Activated CD4-positive, CD25-positive, alpha-beta regulatory T cell treated with anti-CD3 and anti-CD28 coated beads, Interleukin-2, amount 50 U/mL, for 16 hours (primary cell): ENCODE measurements at regions not wholly inside any gene's neighbourhood (a gene's known extent, or its start where the extent isn't known, plus 50 kb on each side); places are given as distances from the start of the nearest gene placed in this dataset.
"Not testable (repeated sequence)": the region's sequence is repeated elsewhere in the genome, so short reads cannot be mapped to it uniquely, and the experiment has no call there.

ENCODE experiments used
- DNase-seq: peaks from one replicate; pipeline ENCODE4 v3.0.0-alpha.2; 2020; ENCODE audit warnings: low read depth, low spot score

DNA sequence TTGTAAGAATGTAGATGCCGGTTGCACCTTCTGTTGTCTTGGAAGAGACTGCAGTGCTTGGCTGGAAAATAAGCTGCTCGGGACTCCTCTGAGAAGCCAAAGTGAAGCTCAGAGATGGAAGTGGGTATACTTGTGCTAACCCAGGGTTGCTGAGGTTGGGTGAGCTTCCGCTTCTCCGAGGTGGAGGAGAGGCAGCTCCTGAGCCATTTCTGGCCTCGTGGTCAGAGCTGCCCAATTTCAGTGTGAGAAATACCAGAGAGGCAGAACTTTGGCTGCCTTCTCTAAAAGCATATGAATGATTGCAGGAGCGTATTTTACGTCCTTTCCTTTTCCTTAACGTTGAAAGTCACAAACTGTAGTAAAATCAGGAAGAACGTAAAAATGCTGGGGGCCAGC is 292.0 kb upstream of the PLGLB2 start:
- DNase-seq = not testable (repeated sequence)

DNA sequence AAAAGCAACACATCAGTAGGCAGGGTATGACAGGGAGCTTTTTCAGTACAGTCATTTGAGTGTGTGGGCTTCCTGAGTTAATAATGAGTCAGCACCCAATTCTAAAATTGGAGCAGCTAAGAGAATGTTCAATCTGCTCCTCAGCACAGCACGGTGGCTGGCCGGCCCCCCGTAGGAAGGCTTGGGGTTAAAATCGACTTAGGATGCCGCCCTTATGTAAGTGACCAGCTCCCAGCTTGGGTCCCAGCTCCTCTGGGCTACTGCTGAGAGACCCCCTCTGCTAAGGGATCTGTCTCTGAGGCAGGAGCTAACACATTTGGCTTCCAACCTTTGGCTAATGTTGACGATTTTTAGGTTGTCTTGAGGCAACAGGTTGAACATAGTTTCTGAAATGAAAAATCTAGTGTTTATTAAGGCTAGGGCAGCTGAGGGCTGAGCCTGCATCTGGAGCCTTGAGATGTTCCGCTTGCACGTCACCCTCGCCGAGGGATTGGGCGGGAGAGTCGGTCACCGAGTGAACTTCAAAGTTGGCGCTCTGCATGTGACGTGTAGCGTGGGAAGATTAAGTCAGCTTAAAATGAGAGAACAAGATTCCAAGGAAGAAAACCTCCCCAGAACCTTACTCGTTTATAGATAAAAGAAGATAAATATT is 291.3 kb upstream of the PLGLB2 start:
- DNase-seq = not testable (repeated sequence)

DNA sequence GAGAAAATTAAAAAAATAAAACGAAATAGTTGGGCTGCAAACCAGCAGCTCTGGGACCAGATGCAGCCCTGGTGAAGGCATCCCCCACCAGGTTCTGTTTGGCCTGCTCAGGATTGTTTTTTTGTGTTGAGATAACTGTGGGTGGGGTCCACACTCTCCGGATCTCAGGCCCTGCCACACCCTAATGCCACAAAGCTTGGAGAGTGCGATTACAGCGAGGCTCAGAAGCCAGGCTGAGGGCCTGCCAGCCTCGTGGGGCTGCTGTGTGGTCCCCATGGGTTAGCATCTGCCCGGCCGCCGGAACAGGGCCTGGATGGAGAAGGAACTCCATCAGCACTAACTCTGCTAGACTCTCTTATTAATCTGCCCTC is 290.8 kb upstream of the PLGLB2 start:
- not testable (repeated sequence) for DNase-seq

DNA sequence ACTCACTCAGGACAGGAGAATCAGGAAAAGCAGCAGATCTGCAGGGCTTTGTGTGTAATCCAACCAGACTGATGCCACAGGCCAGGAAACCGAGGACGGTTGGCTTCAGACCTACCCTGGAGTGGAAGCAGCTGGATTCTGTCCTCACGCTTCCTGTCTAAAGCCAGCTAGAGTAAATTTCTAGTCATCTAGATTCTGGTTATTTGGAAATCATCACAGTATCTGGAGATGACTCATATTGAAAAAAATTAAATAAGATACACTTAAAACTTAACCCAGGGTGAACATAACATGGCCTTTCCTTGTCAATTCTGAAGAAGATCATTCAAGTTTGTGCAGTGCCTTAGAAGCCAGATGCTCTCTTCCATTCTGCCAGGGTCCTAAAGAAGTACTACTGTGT is 288.9 kb upstream of the PLGLB2 start:
- not testable (repeated sequence) for DNase-seq

DNA sequence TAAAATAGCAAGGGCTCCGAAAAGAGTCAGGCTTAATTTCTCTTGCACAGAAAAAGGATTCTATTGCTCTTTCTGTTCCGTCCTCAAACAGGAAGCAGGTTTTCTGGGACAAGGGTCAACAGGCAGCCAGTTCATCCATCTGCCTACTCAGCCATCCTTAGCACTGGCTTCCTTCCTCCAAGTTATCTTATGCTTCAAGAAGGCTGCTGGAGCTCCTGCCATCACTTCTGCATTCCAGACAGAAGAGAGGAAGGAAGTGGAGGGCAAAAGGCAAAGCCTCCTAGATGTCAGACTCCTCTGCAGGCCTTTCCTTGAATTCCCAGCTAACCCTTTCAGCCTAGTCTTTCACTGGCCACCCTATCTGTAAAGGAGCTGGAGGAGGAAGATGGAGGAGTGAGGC is 287.8 kb upstream of the PLGLB2 start:
- DNase-seq = not testable (repeated sequence)

DNA sequence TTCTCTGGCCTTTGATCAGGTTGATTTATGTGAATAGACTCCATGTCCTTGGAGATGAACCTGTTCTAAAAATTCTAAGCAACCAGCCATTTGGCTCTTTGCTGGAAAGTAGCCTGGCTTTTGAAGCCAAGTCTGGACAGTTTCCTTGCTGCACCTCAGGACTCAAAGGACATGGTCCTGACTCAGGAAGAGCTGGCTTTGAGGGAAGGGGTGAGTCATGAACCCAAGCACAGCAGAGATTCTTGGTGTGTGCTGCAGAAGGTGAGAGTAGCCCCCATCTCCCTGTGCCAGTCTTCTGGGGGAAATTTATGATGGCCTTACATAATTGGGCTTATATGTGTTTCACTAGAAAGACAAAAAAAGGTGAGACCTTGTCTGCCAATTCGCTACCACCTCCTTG is 287.2 kb upstream of the PLGLB2 start:
- DNase-seq = not testable (repeated sequence)

DNA sequence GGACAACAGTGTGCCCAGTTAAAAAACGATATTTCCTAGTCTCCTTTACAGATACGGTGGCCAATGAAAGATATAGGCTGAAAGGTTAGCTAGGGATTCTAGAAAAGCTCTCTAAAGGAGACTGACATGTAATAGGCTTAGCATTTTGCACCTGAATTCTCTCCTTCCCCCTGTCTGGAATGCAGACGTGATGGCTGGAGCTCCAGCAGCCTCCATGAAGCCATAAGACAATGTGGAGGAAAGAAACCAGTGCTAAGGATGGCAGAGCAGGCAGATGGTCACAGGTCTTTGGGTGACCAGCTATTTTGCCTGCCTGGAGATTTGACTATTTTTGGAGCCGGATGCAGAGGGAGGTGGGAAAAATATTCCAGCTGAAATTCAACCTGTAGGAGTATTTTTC is 286.2 kb upstream of the PLGLB2 start:
- not testable (repeated sequence) for DNase-seq

DNA sequence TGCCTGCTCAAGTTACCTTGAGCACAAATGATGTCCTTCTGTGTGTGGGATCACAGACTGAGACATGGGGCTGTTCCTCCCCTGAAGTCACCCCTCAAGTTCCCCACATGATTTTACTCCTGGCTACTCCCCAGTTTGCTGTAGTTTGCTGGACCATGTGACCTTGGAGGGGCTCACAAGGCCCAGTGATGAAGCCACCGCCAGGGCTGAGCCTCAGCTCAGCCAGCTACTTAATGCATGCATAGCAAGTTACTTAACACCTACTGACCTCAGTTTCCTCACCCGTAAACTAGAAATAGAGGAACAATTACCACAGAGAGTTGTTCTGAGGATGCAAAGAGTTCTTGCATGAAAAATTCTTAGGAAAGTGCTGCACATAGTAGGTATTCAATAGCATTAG is 283.7 kb upstream of the PLGLB2 start:
- DNase-seq = not testable (repeated sequence)

DNA sequence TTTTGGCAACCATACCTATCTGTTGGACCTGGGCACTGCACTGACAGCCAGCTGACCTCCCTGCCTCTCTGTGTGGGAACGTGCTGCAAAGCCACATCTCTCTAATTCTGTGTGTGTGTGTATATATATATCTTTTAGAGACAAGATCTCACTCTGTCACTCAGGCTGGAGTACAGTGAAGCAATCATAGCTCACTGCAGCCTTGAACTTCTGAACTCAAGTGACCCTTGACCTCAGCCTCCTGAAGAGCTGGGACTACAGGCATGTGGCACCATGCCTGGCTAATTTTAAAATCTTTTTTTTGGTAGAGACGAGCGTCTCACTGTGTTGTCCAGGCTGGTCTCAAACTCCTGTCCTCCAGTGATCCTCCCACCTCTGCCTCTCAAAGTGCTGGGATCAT is 282.2 kb upstream of the PLGLB2 start:
- DNase-seq = not testable (repeated sequence)

DNA sequence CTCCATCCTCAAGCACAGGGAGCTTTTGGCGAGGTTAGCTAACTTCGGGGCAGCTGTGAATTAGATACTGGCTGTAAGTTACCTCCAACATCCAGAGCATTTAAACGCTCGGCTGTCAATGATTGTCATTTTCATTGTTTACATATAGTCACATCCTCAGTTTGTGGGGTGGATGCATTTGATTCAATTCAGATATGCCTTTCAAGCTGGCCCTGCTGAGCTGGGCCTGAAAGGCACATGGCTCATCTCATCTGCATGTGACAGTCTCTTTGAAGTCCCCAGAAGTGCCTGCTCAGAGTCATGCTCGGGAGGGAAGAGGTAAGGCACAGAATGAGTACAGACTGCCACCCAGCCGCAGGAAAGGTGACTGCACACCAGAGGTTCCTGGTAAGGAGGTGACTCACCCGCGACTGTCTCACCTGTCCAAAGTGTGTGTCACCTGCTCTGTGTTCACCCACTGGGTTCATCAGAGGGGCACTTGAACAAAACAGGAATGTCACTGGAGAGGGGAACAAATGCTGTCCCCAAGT is 281.2 kb upstream of the PLGLB2 start:
- peak; percentile 66 for DNase-seq

DNA sequence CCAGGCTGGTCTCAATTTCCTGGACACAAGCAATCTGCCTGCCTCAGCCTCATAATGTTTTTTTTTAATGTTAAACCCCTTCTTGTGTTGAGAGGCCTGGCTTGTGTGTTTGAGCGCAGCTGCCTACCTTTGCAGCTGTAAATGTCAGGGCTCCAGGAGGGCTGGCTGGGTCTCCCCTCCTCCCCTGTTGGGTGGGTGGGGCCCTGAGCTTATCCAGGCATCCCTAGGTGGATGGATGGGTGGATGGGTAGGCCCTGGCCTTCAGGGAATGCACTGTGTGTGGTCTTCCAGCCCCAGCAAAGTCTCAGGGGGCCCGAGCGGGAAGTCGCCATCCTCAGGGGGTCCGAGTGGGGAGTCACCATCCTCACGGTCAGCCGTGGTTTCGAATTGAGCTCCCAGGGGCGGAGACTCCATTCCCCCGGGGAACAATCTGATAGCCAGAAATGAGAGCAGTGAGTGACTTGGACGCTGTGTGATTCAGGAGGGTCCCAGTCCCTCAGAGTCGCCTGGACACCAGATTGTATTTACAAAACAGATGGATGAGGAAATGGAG is 279.4 kb upstream of the PLGLB2 start:
- not testable (repeated sequence) for DNase-seq

DNA sequence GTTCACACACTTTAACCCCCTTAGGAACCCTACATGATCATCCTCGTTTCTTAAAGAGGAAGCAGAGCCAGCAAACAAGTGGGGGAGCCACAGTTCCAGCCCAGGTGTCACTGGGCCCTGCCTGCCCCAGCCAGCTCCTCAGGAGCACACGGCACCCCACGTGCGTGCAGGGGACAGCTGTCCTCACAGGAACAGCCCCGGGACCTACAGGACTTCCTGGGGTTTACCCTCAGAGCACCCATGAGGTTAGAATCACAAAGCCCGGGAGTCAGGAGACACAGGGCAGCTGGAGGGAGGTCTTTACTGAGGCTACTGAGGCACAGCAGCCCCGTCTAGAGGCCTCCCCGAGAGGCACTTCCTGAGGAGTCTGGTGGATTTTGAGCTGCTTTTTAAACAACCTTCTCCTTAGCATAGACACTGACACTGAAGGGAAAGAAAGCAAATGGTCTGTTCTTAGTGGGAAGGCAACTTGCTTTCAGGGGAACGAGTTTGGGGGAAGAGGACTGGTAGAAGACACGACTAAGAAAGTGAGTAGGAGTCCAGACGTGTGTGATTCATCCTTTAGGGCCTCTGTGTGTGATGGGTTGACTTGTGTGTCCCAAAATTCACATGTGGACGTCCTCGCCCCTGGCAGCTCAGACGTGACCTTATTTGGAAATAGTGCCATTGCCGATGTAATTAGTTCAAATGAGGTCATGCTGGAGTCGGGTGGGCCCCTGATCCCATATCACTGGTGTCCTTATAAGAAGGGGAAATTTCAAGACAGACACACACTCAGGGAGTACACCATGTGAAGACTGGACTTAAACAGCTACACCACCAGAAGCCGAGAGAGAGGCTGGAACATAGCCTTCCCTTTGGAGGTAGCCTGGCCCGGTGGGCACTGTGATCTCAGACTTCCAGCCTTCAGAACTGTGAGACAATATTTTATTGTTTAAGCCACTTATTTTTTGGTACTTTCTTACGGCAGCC is 278.4 kb upstream of the PLGLB2 start:
- DNase-seq = not testable (repeated sequence)

DNA sequence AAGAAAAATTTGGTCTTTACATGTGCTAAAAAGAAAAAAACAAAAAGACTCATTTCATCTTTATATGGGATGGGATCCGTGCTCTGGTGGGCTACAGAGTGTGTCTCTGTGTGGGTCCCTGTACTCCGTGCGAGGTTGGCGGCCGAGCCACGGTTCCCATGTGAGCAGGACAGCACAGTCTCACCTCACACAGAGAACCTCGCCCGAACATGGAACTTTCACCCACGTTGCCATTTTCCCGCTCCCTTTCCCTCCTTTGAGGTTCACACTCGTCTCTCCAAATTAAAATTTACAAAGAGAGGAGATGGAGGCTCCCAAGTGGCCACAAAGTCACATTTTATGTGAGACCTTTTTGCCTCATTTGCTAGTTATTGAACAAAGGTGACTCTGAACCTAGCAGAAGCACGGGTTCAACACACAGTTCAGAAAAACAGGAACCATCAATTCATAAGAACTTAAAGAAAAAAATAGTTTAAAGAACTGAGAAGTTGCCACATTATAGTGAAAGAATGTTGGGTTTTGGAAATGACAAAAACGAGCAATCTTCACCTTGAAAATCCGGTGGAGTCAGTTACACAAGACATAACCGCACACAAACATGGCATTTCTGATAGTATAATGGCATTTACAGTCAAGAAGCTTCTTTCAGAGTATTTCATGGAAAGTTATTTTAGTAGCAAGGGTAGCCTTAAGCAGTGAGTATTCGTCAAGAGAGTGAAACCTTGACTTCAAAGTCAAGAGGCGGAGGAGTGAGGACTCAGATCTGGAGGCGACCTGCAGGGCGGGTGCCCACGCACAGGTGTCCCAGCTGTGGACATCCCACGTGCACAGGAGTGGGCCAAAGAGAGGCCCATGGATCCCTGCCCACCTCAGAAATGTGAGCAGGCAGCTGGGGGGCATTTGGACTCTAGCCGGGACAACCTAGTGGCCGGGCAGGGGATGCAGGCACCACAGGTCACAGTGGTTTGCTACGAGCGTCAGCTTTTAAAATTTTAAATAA is 277.2 kb upstream of the PLGLB2 start:
- not testable (repeated sequence) for DNase-seq

DNA sequence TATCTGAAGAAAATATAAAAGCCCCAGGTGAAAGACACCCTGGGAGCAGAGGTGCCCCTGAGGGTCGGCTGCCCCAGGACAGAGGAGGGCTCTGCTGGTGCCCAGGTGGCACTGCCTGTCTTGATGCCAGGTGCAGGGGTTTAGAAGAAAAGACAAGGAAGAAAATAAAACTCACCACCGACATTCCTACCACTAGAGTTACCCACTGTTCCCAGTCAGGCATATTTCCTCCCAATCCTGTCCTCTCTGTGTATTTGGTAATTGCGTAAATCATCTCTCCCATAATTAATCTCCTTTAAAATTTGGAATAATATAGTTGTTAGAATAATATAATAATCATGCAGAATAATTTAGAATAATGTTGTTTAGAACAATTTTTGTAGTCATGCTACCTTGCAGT is 276.4 kb upstream of the PLGLB2 start:
- DNase-seq = not testable (repeated sequence)

DNA sequence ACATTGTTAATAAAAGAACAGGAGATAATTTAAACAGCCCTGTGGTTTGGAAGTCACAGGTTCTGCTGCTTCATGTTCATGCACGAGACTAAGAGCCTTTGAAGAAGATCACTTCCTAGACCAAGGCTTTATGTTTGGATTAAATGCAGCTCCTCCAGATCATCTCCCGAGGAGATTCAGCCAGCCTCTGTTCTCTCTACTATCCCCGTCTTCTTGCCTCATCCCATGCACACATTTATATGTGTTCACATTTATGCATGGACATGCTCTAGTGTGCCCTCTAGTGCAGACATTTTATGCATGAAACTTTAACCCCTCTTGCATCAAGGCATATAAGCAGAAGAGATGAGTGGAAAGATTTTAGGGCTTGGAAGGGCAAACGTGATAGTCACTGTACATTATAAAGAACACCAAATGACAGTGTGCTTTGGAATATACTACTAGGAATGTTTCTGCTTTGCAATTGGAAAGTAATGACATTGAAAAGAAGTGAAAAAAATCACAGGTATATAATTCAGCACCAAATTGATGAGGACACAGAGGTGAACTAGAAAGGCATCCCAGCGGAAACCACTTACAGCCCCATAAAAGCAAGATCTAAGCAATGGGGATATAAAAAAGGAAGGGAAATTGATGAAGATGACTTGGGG is 271.5 kb upstream of the PLGLB2 start:
- DNase-seq = not testable (repeated sequence)

DNA sequence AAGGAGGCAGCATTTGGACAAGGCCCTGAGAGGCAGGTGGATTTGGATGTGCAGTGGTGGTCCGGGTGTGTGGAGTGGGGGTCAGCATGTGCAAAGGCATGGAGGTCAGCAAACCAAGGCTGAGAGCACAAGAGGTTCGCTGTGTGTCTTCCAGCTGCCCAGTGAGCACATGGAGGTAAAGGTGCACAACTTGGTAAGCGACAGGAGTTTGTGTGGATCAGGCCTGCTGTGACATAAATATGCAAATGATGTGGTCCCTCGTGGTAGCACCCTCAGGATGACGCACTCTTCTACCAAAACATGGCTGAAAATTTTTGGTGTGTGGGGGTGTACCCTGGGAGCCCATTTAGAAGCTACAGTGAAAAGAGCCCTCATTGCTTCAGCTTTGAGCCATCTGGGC is 271.0 kb upstream of the PLGLB2 start:
- DNase-seq = peak; percentile 43

DNA sequence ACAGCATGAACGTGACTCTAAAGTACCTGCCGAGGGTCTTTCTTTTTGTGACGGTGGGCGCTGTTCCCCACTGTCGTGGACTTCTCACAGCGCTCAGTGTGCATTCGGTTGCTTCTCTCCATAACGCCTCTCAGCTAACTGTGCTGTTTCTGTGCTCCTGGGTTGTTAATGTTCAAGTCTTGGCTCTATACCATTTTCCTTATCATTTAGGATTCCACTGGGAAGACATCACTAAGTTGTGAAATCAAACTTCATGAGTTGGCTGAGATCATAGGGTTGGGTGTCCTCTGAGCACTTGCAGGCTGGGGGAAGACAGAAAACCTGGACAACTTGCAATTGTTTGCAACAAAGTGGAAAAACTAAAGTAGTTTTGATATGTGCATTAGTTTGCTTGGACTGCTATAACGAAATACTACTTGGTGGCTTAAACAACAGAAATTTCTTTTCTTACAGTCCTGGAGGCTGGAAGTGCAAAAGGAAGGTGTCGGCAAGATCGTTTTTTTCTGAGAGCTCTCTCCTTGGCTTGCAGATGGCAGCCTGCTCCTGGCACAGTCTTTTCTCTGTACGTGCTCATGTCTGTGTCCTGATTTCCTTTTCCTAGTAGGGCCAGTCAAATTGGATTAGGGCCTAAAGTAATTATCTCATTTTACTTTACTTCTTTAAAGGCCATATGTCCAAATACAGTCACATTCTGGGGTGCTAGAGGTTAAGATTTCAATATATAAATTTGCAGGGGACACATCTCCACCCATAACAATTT is 270.0 kb upstream of the PLGLB2 start:
- DNase-seq = not testable (repeated sequence)

DNA sequence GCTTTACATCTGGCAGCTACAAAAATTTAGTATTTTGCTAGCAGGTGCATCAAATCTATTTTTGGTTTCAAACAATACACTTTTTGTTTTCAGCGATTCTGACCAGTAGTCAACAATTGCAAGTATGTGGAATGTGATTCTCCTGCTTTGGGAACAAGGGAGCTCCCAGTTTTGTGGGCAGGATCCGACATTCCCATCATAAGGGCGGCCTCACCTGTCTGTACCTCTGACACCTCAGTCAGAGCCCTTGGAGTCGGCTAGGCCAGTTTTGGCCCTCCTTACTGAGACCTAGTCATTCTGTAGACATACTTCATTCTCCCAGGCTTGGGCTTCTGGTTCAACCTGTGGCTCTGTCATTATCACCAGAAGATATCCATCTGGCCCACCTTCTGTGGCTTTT is 269.0 kb upstream of the PLGLB2 start:
- not testable (repeated sequence) for DNase-seq

DNA sequence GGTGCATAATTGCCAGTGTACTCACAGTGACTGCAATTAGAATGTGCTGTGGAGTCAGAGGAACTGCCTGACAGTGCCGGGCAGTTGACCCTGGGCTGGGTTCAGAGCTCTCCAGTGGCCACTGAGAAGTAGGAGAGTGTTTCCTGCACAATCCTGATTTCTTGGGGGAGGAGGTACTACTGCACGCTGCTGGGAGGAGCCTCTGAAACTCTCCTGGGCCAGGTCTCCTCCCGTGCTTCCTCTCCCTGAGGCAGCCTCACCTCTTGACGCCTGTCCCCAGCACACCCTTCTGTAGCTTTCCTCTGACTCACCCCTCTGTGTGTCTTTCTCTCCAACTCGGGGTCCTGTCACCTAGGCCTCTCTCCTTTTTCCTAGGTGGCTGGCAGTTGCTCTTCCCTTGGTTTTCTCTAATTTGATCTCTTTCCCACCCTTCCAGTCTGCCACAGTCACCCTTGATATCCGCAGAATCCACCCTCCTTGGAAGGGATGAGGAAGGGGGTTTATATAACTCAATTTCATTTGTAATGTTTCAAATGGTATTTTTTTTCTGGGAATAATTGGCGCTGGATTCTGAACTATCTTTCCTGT is 264.7 kb upstream of the PLGLB2 start:
- DNase-seq = not testable (repeated sequence)
